WERI-Rb-1 (cell line): ENCODE measurements at regions not wholly inside any gene's neighbourhood (a gene's known extent, or its start where the extent isn't known, plus 50 kb on each side); places are given as distances from the start of the nearest gene placed in this dataset.

Source experiments
- DNase-seq: peaks from one replicate; pipeline ENCODE4 v3.0.0-alpha.2; 2020
- H3K27ac ChIP-seq: fragments of 250-450 bp; sonication (Bioruptor Pico); 2 replicates; pipeline ENCODE4 v1.5.1; 2020; ENCODE audit warnings: mild to moderate bottlenecking, moderate library complexity
- H3K27me3 ChIP-seq: fragments of 250-450 bp; sonication (Bioruptor Pico); 2 replicates; pipeline ENCODE4 v1.5.1; 2021; ENCODE audit warnings: mild to moderate bottlenecking, low read depth, moderate library complexity; ENCODE audit not compliant: insufficient read depth, severe bottlenecking
- H3K36me3 ChIP-seq: fragments of 250-450 bp; sonication (Bioruptor Pico); 2 replicates; pipeline ENCODE4 v1.5.1; 2020; ENCODE audit warnings: mild to moderate bottlenecking, moderate library complexity
- H3K4me3 ChIP-seq: 2 replicates; pipeline ENCODE4 v1.5.1; 2011; ENCODE audit warnings: low read depth, mild to moderate bottlenecking, control low read depth, low read length
- H3K9me3 ChIP-seq: fragments of 250-450 bp; sonication (Bioruptor Pico); 2 replicates; pipeline ENCODE4 v1.5.1; 2021; ENCODE audit warnings: mild to moderate bottlenecking, moderate library complexity; ENCODE audit not compliant: severe bottlenecking
- TF ChIP-seq, protein P1 (sequence below): IDR thresholded peaks from 2 replicates; pipeline ENCODE4 v1.5.1; 2011; ENCODE audit warnings: low read depth, mild to moderate bottlenecking, control low read depth, inconsistent platforms, low read length

DNA sequence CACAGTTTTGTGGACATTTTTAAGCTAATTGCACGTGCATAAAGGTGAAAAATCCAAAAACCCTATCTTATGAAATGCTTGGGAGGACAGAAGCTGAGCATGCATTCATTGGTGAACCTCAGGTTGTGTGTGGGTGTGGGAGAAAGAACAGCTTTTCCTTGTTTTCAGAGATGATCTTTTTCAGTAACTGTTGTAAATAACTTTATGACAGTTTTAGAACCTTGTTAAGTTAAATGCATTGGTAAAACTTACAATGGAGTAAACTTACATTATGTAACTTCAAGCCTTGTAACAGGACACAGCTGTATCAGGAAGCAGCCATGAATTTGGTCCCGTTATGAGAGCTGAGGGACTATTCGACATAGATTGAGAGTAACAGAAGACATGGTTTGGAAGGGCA is 587.4 kb downstream of the GALC start:
- Histone ChIP-seq H3K9me3 (no peaks in the 10 kb centered on the region), H3K4me3 (no peak overlapping the region), H3K36me3 (no peaks in the 10 kb centered on the region), H3K27me3 (no peaks in the 10 kb centered on the region), H3K27ac (no peak overlapping the region)
- no peak for DNase-seq
- TF ChIP-seq, protein P1, sequence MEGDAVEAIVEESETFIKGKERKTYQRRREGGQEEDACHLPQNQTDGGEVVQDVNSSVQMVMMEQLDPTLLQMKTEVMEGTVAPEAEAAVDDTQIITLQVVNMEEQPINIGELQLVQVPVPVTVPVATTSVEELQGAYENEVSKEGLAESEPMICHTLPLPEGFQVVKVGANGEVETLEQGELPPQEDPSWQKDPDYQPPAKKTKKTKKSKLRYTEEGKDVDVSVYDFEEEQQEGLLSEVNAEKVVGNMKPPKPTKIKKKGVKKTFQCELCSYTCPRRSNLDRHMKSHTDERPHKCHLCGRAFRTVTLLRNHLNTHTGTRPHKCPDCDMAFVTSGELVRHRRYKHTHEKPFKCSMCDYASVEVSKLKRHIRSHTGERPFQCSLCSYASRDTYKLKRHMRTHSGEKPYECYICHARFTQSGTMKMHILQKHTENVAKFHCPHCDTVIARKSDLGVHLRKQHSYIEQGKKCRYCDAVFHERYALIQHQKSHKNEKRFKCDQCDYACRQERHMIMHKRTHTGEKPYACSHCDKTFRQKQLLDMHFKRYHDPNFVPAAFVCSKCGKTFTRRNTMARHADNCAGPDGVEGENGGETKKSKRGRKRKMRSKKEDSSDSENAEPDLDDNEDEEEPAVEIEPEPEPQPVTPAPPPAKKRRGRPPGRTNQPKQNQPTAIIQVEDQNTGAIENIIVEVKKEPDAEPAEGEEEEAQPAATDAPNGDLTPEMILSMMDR = no peak

DNA sequence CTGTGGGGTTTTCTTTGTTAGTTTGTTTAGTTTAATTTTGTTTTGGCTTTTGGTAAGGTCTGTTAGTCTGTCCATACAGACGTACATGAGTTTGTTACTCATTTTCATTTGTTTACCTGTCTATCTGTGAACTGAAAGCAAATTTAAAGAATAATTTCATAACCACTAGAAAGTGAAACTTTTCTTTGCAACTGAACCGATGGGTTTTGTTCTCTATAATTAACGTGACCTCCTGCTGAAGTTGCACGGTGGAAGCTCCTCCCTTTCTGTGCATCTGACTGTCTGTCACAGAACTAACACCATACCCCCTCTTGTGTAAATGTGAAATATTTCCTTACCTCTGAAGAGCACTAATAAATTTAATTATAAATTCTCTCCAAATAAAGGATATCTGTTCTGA is 595.5 kb downstream of the GALC start:
- Histone ChIP-seq H3K27ac (no peak overlapping the region), H3K9me3 (no peaks in the 10 kb centered on the region), H3K36me3 (no peaks in the 10 kb centered on the region), H3K27me3 (no peaks in the 10 kb centered on the region), H3K4me3 (no peak overlapping the region)
- no peak for DNase-seq
- TF ChIP-seq, protein P1 = no peak

DNA sequence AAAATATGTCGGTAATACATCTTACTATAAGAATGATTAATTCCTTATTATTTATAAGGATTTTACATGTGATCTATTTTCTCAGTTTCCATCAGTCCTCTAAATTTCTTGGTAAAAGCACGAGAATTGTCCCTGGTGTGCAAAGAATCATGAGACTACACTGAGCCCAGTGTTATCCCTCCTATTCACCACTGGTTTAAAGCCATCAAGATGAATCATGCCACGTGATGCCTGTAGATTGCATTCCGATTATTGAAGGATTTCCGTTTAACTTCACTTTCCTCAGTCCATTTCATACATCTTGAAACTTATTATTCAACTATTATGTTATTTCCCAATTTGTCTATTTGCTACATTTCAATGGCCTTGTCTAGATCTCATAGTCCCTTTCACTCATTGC is 601.9 kb downstream of the GALC start:
- no peaks in the 10 kb centered on the region for H3K36me3 ChIP-seq
- H3K9me3 ChIP-seq = no peaks in the 10 kb centered on the region
- no peak overlapping the region for H3K27ac ChIP-seq
- DNase-seq = no peak
- no peak overlapping the region for H3K4me3 ChIP-seq
- TF ChIP-seq, protein P1 = no peak
- H3K27me3 ChIP-seq = no peaks in the 10 kb centered on the region

DNA sequence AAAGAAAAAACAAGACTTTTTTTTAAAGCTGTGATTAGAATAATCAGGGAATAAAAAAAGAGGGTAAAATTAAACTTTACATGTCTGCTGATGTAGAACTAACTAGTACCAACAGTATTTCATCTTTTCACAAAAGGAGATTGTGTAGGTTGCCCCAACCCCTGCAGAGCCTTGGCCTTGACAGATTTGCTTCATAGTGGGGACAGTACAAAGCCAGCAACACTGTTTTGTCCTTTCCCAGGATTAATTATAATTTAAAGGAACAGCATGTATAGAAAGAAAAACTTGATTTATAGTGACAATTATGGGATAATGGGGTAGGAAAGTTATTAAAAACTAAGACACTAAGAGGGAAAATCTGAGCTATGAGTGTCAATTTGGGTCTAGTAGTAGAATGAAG is 604.0 kb downstream of the GALC start:
- no peak overlapping the region for H3K4me3 ChIP-seq
- DNase-seq = no peak
- TF ChIP-seq, protein P1 = no peak

DNA sequence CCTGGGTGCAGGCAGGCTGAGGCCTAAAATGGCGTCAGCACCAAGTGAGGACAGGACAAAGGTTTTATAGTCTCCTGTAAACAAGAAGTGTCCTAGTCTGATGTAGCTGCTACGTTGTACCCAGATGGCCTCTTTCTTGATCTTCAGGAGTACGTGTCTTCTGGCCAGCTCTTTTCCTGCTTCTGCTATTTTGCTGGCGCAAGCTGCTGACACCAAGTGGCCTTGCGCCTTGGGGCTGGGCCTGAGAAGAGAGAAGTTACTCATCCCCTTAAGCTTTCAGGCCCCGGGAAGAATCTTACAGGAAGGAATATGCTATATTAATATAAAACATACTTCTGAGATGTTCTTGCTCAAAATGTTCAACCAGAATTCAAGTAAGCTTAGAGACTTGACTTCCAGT is 605.2 kb downstream of the GALC start:
- no peak overlapping the region for H3K27ac ChIP-seq
- no peaks in the 10 kb centered on the region for H3K27me3 ChIP-seq
- H3K36me3 ChIP-seq = no peaks in the 10 kb centered on the region
- TF ChIP-seq, protein P1 = no peak
- H3K9me3 ChIP-seq = no peaks in the 10 kb centered on the region
- DNase-seq = no peak
- H3K4me3 ChIP-seq = no peak overlapping the region

More for the DNA sequence above, 604.0 kb downstream of the GALC start:
- Histone ChIP-seq H3K9me3 (no peaks in the 10 kb centered on the region), H3K36me3 (no peaks in the 10 kb centered on the region), H3K27ac (no peak overlapping the region), H3K27me3 (no peaks in the 10 kb centered on the region)

DNA sequence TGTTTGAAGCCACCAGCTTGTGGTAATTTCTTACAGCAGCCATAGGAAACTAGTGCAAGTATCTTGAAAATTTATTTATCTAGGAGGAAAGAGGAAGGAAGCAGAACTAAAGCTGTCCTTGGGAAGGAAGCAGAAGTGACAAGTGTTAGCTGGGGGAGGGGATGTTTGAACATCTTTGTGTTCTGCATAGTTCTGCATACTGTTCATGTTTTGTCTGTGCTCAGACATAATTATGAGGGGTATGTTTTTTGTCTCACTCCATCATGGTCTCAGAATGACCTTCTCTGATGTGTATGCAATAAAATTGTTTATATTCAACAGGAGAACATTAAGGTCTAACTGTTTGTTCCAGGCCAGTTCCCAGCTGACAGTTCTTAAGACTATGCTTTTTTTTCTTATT is 606.5 kb downstream of the GALC start:
- DNase-seq = no peak
- TF ChIP-seq, protein P1 = no peak
- Histone ChIP-seq H3K27me3 (no peaks in the 10 kb centered on the region), H3K27ac (no peak overlapping the region), H3K4me3 (no peak overlapping the region), H3K9me3 (no peaks in the 10 kb centered on the region), H3K36me3 (no peaks in the 10 kb centered on the region)
